Endothelial cell of umbilical vein (primary cell): ENCODE measurements at regions not wholly inside any gene's neighbourhood (a gene's known extent, or its start where the extent isn't known, plus 50 kb on each side); places are given as distances from the start of the nearest gene placed in this dataset.
"Not testable (repeated sequence)": the region's sequence is repeated elsewhere in the genome, so short reads cannot be mapped to it uniquely, and the experiment has no call there.

Experiments used
- CTCF ChIP-seq, 2 donors: IDR thresholded peaks; 1 replicate in 1 of 2; 2 replicates in 1 of 2; pipeline ENCODE4 v1.5.1; 2011; ENCODE audit warnings: low read length in 2 of 2, mild to moderate bottlenecking in 2 of 2, moderate library complexity in 2 of 2, control low read depth in 1 of 2, inconsistent platforms in 1 of 2, low read depth in 1 of 2; ENCODE audit not compliant: insufficient read depth in 1 of 2; ENCODE audit errors: extremely low read depth in 1 of 2
- MAX ChIP-seq: IDR thresholded peaks from 2 replicates; pipeline ENCODE4 v1.6.1; 2011; ENCODE audit not compliant: insufficient read depth, insufficient read length
- POLR2A ChIP-seq: IDR thresholded peaks from 2 replicates; pipeline ENCODE4 v1.6.1; 2012; ENCODE audit warnings: low read depth, mild to moderate bottlenecking, control low read depth, low read length

- TF ChIP-seq MAX; CTCF (IDR thresholded peaks at IDR 0.05; ENCODE audit: extremely low read depth in 1 of 2, insufficient read depth in 1 of 2, low read depth in 1 of 2, low read length in 2 of 2); POLR2A: not testable (repeated sequence)
Measured at GRCh38 chr18:14997899-14998298, 249.9 kb downstream of the ANKRD30B start.
